K562 (cell line): ENCODE measurements at regions not wholly inside any gene's neighbourhood (a gene's known extent, or its start where the extent isn't known, plus 50 kb on each side); places are given as distances from the start of the nearest gene placed in this dataset.

Experiments
- ATAC-seq: fragments of 200-7000 bp; cut with Tn5 transposase; 3 replicates; pipeline ENCODE4 v1.9.1; 2020; ENCODE audit warnings: moderate library complexity
- BruUV-seq: library from RNA; stranded (reverse); fragments of 400-500 nt; replicated peaks from 2 replicates; lab custom pipeline; 2021; lab: Mats Ljungman, UMichigan
- CTCF ChIA-PET: fragments of 300-600 bp; formaldehyde crosslinking; extraction: SDS; loops from one replicate; lab custom pipeline; 2021; ENCODE audit warnings: low intra/inter-chr PET ratio; lab: Yijun Ruan, JAX
- POLR2A ChIA-PET: fragments of 300-600, 350-650 bp; sonication (Branson Sonifier 250); formaldehyde crosslinking; extraction: SDS; loops from one replicate; lab custom pipeline; 2021; ENCODE audit warnings: antibody characterized with exemption, inconsistent platforms; lab: Yijun Ruan, JAX
- DNase-seq, 4 experiments: peaks; one replicate each; pipeline versions ENCODE4 v3.0.0 to v3.0.0-alpha.2; 2011 to 2018; ENCODE audit warnings: low spot score in 3 of 4, mixed read lengths in 3 of 4; ENCODE audit errors: extremely low read depth in 1 of 4
- FAIRE-seq: peaks from 2 replicates; lab custom pipeline; 2011; peaks lifted over from hg19 to GRCh38; lab: Jason Lieb, UNC
- H2AFZ ChIP-seq: 2 replicates; pipeline ENCODE4 v1.6.0; 2011; ENCODE audit warnings: low read depth, low read length, control low read depth, inconsistent platforms
- H3K27ac ChIP-seq: fragments of 200-600 bp; 3 replicates; pipeline ENCODE4 v1.8.0; 2011; ENCODE audit warnings: low read depth, mild to moderate bottlenecking, control low read depth, inconsistent platforms, low read length, moderate library complexity, mixed read lengths; ENCODE audit errors: extremely low read depth
- H3K27me3 ChIP-seq, 2 experiments: fragments of 300-600 bp in 1 of 2; 2 replicates in 1 of 2; 3 replicates in 1 of 2; pipeline versions ENCODE4 v1.6.0 to v1.8.0; 2011; ENCODE audit warnings: inconsistent platforms in 2 of 2, low read length in 2 of 2, mild to moderate bottlenecking in 1 of 2, mixed read lengths in 1 of 2, moderate library complexity in 1 of 2; ENCODE audit not compliant: control insufficient read depth in 2 of 2, insufficient read depth in 2 of 2
- H3K36me3 ChIP-seq: fragments of 300-600 bp; 3 replicates; pipeline ENCODE4 v1.8.0; 2011; ENCODE audit warnings: mild to moderate bottlenecking, low read length, inconsistent platforms; ENCODE audit not compliant: control insufficient read depth, insufficient read depth
- H3K4me1 ChIP-seq, 2 experiments: fragments of 200-600 bp in 1 of 2; replicated peaks in 1 of 2; 2 replicates in 1 of 2; 3 replicates in 1 of 2; pipeline versions ENCODE4 v1.5.1 to v1.8.0; 2011; ENCODE audit warnings: inconsistent platforms in 2 of 2, low read length in 2 of 2, mild to moderate bottlenecking in 1 of 2, mixed read lengths in 1 of 2, moderate library complexity in 1 of 2; ENCODE audit not compliant: control insufficient read depth in 2 of 2, insufficient read depth in 2 of 2
- H3K4me2 ChIP-seq: 2 replicates; pipeline ENCODE4 v1.6.1; 2011; ENCODE audit warnings: low read length, control low read depth, inconsistent platforms, mixed read lengths; ENCODE audit not compliant: insufficient read depth
- H3K4me3 ChIP-seq: fragments of 200-600 bp; sonication (generic), shearing (Covaris generic); 2 replicates; pipeline ENCODE4 v1.5.1; 2016; ENCODE audit warnings: control low read depth, inconsistent platforms
- H3K79me2 ChIP-seq: fragments of 200-600 bp; 3 replicates; pipeline ENCODE4 v1.8.0; 2011; ENCODE audit warnings: low read length, inconsistent platforms; ENCODE audit not compliant: control insufficient read depth, insufficient read depth
- H3K9ac ChIP-seq, 2 experiments: 2 replicates each; pipeline versions ENCODE4 v1.6.0 to v1.6.1; 2011; ENCODE audit warnings: low read depth in 2 of 2, low read length in 2 of 2, control low read depth in 1 of 2, inconsistent platforms in 1 of 2, mild to moderate bottlenecking in 1 of 2, mixed read lengths in 1 of 2; ENCODE audit not compliant: insufficient read depth in 1 of 2
- H3K9me1 ChIP-seq: one replicate; pipeline ENCODE4 v1.6.0; 2011; ENCODE audit warnings: inconsistent platforms, mild to moderate bottlenecking, low read length, moderate library complexity; ENCODE audit not compliant: control insufficient read depth, insufficient read depth
- H3K9me3 ChIP-seq: replicated peaks from 2 replicates; pipeline ENCODE4 v1.5.1; 2011; ENCODE audit warnings: low read depth, low read length, inconsistent platforms; ENCODE audit not compliant: control insufficient read depth, insufficient read depth
- H4K20me1 ChIP-seq: replicated peaks from 2 replicates; pipeline ENCODE4 v1.6.1; 2011; ENCODE audit warnings: low read length, inconsistent platforms, mixed read lengths; ENCODE audit not compliant: control insufficient read depth, insufficient read depth
- CBFB ChIP-seq: sonication (generic); formaldehyde crosslinking; IDR thresholded peaks from 2 replicates; pipeline ENCODE4 v1.4.0; 2020; ENCODE audit warnings: mild to moderate bottlenecking, missing genetic modification reagents
- CBX2 ChIP-seq: fragments of 200-600 bp; sonication (generic); IDR thresholded peaks from one replicate; pipeline ENCODE4 v1.6.1; 2012; ENCODE audit warnings: mild to moderate bottlenecking, low read length, inconsistent platforms; ENCODE audit not compliant: insufficient read depth, poor library complexity, severe bottlenecking
- DDX20 ChIP-seq: fragments of 450-650 bp; IDR thresholded peaks from 2 replicates; pipeline ENCODE4 v1.6.1; 2016; ENCODE audit warnings: missing genetic modification characterization, low read depth, mild to moderate bottlenecking, missing compliant biosample characterization, moderate library complexity
- EHMT2 ChIP-seq: fragments of 450-650 bp; IDR thresholded peaks from 2 replicates; pipeline ENCODE4 v1.6.1; 2018; ENCODE audit warnings: antibody characterized with exemption
- HNRNPL ChIP-seq: fragments of 200-400 bp; formaldehyde crosslinking; IDR thresholded peaks from 2 replicates; pipeline ENCODE4 v1.6.1; 2017; ENCODE audit warnings: low read depth, mild to moderate bottlenecking, low read length
- MYBL2 ChIP-seq, 2 experiments: fragments of 450-650 bp in 1 of 2; sonication (generic) in 1 of 2; formaldehyde crosslinking in 1 of 2; IDR thresholded peaks; 2 replicates each; pipeline versions ENCODE4 v1.6.1 to v1.8.1; 2017 to 2022; ENCODE audit warnings: borderline replicate concordance in 1 of 2, inconsistent platforms in 1 of 2, low read depth in 1 of 2, mild to moderate bottlenecking in 1 of 2, missing genetic modification reagents in 1 of 2, moderate library complexity in 1 of 2
- NR1H2 ChIP-seq: sonication (generic); formaldehyde crosslinking; IDR thresholded peaks from 2 replicates; pipeline ENCODE4 v1.4.0; 2020; ENCODE audit warnings: mild to moderate bottlenecking, missing genetic modification reagents
- RAD51 ChIP-seq: fragments of 450-650 bp; IDR thresholded peaks from 2 replicates; pipeline ENCODE4 v1.7.1; 2016; ENCODE audit warnings: low read depth, mild to moderate bottlenecking, borderline replicate concordance
- RFX7 ChIP-seq: fragments of 250-450 bp; sonication (Bioruptor Pico); IDR thresholded peaks from 2 replicates; pipeline ENCODE4 v1.5.1; 2021; ENCODE audit warnings: mild to moderate bottlenecking
- SPI1 ChIP-seq: IDR thresholded peaks from 2 replicates; pipeline ENCODE4 v1.6.1; 2011; ENCODE audit warnings: low read depth, low read length, control low read depth, borderline replicate concordance
- ZNF316 ChIP-seq: fragments of 450-650 bp; IDR thresholded peaks from 2 replicates; pipeline ENCODE4 v1.6.1; 2016
- ZNF766 ChIP-seq: fragments of 200-800 bp; sonication (Bioruptor generic); conservative IDR thresholded peaks from 2 replicates; pipeline ENCODE4 v1.6.1; 2016; ENCODE audit warnings: missing genetic modification characterization, missing compliant biosample characterization
- WGBS: fragments of 100-300 bp; shearing (Covaris generic); methylation state at CpG from one replicate; pipeline ENCODE4 v1.1.6; 2016; ENCODE audit warnings: low coverage, mixed read lengths; ENCODE audit not compliant: insufficient coverage; ENCODE audit errors: missing lambda C conversion rate; 5-methylcytosine and 5-hydroxymethylcytosine counted together
- in situ Hi-C: fragments of 300-500 bp; cut with MboI; formaldehyde crosslinking; loops from 4 replicates; pipeline ENCODE4 v1.15.0; 2018; ENCODE audit warnings: inconsistent platforms, mixed read lengths
- intact Hi-C: fragments of 100-400 bp; cut with micrococcal nuclease; formaldehyde crosslinking; loops from 2 replicates; pipeline ENCODE4 v1.14.2; 2022
- TF ChIP-seq, protein P1 (sequence below): fragments of 250-450 bp; sonication (Bioruptor Pico); IDR thresholded peaks from 2 replicates; pipeline ENCODE4 v1.5.0; 2020; ENCODE audit warnings: mild to moderate bottlenecking
- TF ChIP-seq, protein P2 (sequence below): sonication (generic); formaldehyde crosslinking; IDR thresholded peaks from 2 replicates; pipeline ENCODE4 v1.8.0; 2022; ENCODE audit warnings: mild to moderate bottlenecking, low read depth, missing genetic modification reagents

DNA sequence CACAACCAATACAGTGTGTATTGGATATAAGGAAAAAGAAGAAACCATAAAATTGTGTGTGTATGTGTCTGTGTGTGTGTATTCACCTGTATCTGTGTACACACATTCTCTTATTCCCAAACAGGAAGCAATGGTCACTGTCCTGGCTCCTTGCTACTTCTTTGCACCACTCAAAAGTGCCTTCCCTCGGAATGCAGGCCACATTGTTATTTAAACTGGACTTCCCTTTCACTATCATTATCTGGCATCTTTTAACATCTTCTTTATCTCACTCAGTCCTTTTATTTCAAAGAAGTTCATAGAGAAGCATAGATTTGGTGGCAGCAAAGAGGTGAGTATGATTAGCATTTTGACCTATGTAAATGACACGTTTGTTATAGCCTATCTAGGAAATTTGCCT lies 803.7 kb downstream of the NCAM2 start:
- Histone ChIP-seq H4K20me1 (no peaks in the 10 kb centered on the region), H3K4me1 (no peaks in the 10 kb centered on the region), H3K4me3 (no peak overlapping the region), H3K27ac (no peak overlapping the region), H3K9me3 (no peaks in the 10 kb centered on the region), H2AFZ (no peak overlapping the region), H3K4me2 (no peak overlapping the region), H3K79me2 (no peaks in the 10 kb centered on the region), H3K9me1 (no peaks in the 10 kb centered on the region), H3K36me3 (no peaks in the 10 kb centered on the region), H3K9ac (no peak overlapping the region), H3K27me3 (no peaks in the 10 kb centered on the region)
- TF ChIP-seq RFX7 (CRISPR knock-in tag) (no peak), DDX20 (tag) (no peak), MYBL2 (IDR thresholded peaks at IDR 0.05; ENCODE audit: low read depth) (no peak), MYBL2 (CRISPR knock-in tag; IDR thresholded peaks at IDR 0.05; ENCODE audit: borderline replicate concordance) (no peak), HNRNPL (no peak), SPI1 (no peak), NR1H2 (CRISPR knock-in tag) (no peak), ZNF316 (no peak), RAD51 (no peak), EHMT2 (no peak), ZNF766 (CRISPR knock-in tag) (no peak), CBX2 (no peak), CBFB (CRISPR knock-in tag) (no peak)
- TF ChIP-seq, protein P1, sequence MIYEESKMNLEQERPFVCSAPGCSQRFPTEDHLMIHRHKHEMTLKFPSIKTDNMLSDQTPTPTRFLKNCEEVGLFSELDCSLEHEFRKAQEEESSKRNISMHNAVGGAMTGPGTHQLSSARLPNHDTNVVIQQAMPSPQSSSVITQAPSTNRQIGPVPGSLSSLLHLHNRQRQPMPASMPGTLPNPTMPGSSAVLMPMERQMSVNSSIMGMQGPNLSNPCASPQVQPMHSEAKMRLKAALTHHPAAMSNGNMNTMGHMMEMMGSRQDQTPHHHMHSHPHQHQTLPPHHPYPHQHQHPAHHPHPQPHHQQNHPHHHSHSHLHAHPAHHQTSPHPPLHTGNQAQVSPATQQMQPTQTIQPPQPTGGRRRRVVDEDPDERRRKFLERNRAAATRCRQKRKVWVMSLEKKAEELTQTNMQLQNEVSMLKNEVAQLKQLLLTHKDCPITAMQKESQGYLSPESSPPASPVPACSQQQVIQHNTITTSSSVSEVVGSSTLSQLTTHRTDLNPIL (CRISPR knock-in tag): no peak
- TF ChIP-seq, protein P2, sequence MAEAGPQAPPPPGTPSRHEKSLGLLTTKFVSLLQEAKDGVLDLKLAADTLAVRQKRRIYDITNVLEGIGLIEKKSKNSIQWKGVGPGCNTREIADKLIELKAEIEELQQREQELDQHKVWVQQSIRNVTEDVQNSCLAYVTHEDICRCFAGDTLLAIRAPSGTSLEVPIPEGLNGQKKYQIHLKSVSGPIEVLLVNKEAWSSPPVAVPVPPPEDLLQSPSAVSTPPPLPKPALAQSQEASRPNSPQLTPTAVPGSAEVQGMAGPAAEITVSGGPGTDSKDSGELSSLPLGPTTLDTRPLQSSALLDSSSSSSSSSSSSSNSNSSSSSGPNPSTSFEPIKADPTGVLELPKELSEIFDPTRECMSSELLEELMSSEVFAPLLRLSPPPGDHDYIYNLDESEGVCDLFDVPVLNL (CRISPR knock-in tag): no peak
- no peak for ATAC-seq
- no TSS peak for BruUV-seq
- ChIA-PET CTCF (no interaction called here), POLR2A (no interaction called here)
- DNase-seq: no peak
- in situ Hi-C loops: no loop called here
- no peak for FAIRE-seq
- intact Hi-C loops: no loop called here
- WGBS: 0% methylated on average over 2 of the region's 2 CpGs
